HepG2 (cell line): ENCODE measurements at regions not wholly inside any gene's neighbourhood (a gene's known extent, or its start where the extent isn't known, plus 50 kb on each side); places are given as distances from the start of the nearest gene placed in this dataset.

Experiments used
- ARNTL ChIP-seq: sonication (generic); formaldehyde crosslinking; IDR thresholded peaks from 2 replicates; pipeline ENCODE4 v1.4.0; 2020; ENCODE audit warnings: mild to moderate bottlenecking, missing genetic modification reagents
- DNMT3B ChIP-seq: conservative IDR thresholded peaks from 2 replicates; pipeline ENCODE4 v1.6.1; 2016; ENCODE audit warnings: missing biosample characterization, control low read depth
- DPF2 ChIP-seq: sonication (generic); formaldehyde crosslinking; IDR thresholded peaks from 2 replicates; pipeline ENCODE4 v1.4.0; 2020; ENCODE audit warnings: mild to moderate bottlenecking, low read depth, missing genetic modification reagents, borderline replicate concordance
- MED8 ChIP-seq: sonication (generic); formaldehyde crosslinking; IDR thresholded peaks from 2 replicates; pipeline ENCODE4 v1.8.1; 2023; ENCODE audit warnings: mild to moderate bottlenecking, missing genetic modification reagents; ENCODE audit not compliant: insufficient replicate concordance
- NFATC3 ChIP-seq: sonication (generic); formaldehyde crosslinking; IDR thresholded peaks from 2 replicates; pipeline ENCODE4 v1.5.1; 2020; ENCODE audit warnings: mild to moderate bottlenecking, missing genetic modification reagents
- NRL ChIP-seq: sonication (generic); formaldehyde crosslinking; IDR thresholded peaks from 2 replicates; pipeline ENCODE4 v1.5.0; 2020; ENCODE audit warnings: missing genetic modification reagents, mild to moderate bottlenecking, moderate library complexity, borderline replicate concordance
- RBM39 ChIP-seq: fragments of 200-400 bp; formaldehyde crosslinking; IDR thresholded peaks from one replicate; pipeline ENCODE4 v1.6.1; 2018; ENCODE audit warnings: antibody characterized with exemption, mild to moderate bottlenecking, low read depth, low read length; ENCODE audit not compliant: poor library complexity, severe bottlenecking
- RERE ChIP-seq: IDR thresholded peaks from 2 replicates; pipeline ENCODE4 v1.6.1; 2016; ENCODE audit warnings: low read depth, missing genetic modification reagents, missing compliant biosample characterization
- RFXAP ChIP-seq: sonication (generic); formaldehyde crosslinking; IDR thresholded peaks from 2 replicates; pipeline ENCODE4 v1.4.0; 2020; ENCODE audit warnings: missing genetic modification reagents, borderline replicate concordance
- SMARCE1 ChIP-seq: fragments of 450-650 bp; IDR thresholded peaks from 2 replicates; pipeline ENCODE4 v1.6.1; 2017; ENCODE audit warnings: borderline replicate concordance
- SNAI1 ChIP-seq: sonication (generic); formaldehyde crosslinking; IDR thresholded peaks from 2 replicates; pipeline ENCODE4 v1.5.0; 2020; ENCODE audit warnings: mild to moderate bottlenecking, missing genetic modification reagents, borderline replicate concordance
- SRF ChIP-seq: IDR thresholded peaks from 2 replicates; pipeline ENCODE4 v1.6.1; 2011; ENCODE audit warnings: mild to moderate bottlenecking, low read depth, low read length, moderate library complexity
- SSRP1 ChIP-seq: IDR thresholded peaks from 2 replicates; pipeline ENCODE4 v1.6.1; 2016; ENCODE audit warnings: control low read depth
- THYN1 ChIP-seq: sonication (generic); formaldehyde crosslinking; IDR thresholded peaks from 2 replicates; pipeline ENCODE4 v1.8.1; 2023; ENCODE audit warnings: low read depth, mild to moderate bottlenecking, moderate library complexity, missing genetic modification reagents, borderline replicate concordance
- ZBTB3 ChIP-seq: sonication (generic); formaldehyde crosslinking; IDR thresholded peaks from 2 replicates; pipeline ENCODE4 v1.4.0; 2020; ENCODE audit warnings: low read depth, mild to moderate bottlenecking, moderate library complexity, missing genetic modification reagents, borderline replicate concordance
- ZNF33B ChIP-seq: sonication (generic); formaldehyde crosslinking; IDR thresholded peaks from 2 replicates; pipeline ENCODE4 v1.5.1; 2020; ENCODE audit warnings: mild to moderate bottlenecking, missing genetic modification reagents
- ZNF350 ChIP-seq: sonication (generic); formaldehyde crosslinking; IDR thresholded peaks from 2 replicates; pipeline ENCODE4 v1.4.0; 2020; ENCODE audit warnings: mild to moderate bottlenecking, low read depth, missing genetic modification reagents, borderline replicate concordance
- ZNF354B ChIP-seq: sonication (generic); formaldehyde crosslinking; IDR thresholded peaks from 2 replicates; pipeline ENCODE4 v1.8.0; 2022; ENCODE audit warnings: mild to moderate bottlenecking, missing genetic modification reagents
- ZNF562 ChIP-seq: sonication (generic); formaldehyde crosslinking; IDR thresholded peaks from 2 replicates; pipeline ENCODE4 v1.8.0; 2022; ENCODE audit warnings: missing genetic modification reagents, borderline replicate concordance
- ZNF670 ChIP-seq: sonication (generic); formaldehyde crosslinking; IDR thresholded peaks from 2 replicates; pipeline ENCODE4 v1.8.0; 2022; ENCODE audit warnings: mild to moderate bottlenecking, missing genetic modification reagents, borderline replicate concordance
- ZNF747 ChIP-seq: sonication (generic); formaldehyde crosslinking; IDR thresholded peaks from 2 replicates; pipeline ENCODE4 v1.8.1; 2023; ENCODE audit warnings: missing genetic modification reagents, mild to moderate bottlenecking, borderline replicate concordance
- ZNF800 ChIP-seq: sonication (generic); formaldehyde crosslinking; IDR thresholded peaks from 2 replicates; pipeline ENCODE4 v1.4.0; 2020; ENCODE audit warnings: missing genetic modification reagents
- ZNF83 ChIP-seq: sonication (generic); formaldehyde crosslinking; IDR thresholded peaks from 2 replicates; pipeline ENCODE4 v1.4.0; 2020; ENCODE audit warnings: missing genetic modification reagents, mild to moderate bottlenecking, borderline replicate concordance

- TF ChIP-seq ARNTL (CRISPR knock-in tag) (no peak), ZNF350 (CRISPR knock-in tag) (no peak), ZNF562 (CRISPR knock-in tag) (no peak), ZNF670 (CRISPR knock-in tag) (no peak), SMARCE1 (no peak), RFXAP (CRISPR knock-in tag) (no peak), NRL (CRISPR knock-in tag) (no peak), ZNF83 (no peak), MED8 (no peak), DPF2 (no peak), ZNF800 (no peak), NFATC3 (no peak), ZBTB3 (CRISPR knock-in tag) (no peak), SSRP1 (CRISPR knock-in tag) (no peak), ZNF33B (CRISPR knock-in tag) (no peak), DNMT3B (CRISPR knock-in tag) (no peak), SNAI1 (CRISPR knock-in tag) (no peak), RBM39 (no peak), SRF (no peak), THYN1 (CRISPR knock-in tag) (no peak), RERE (no peak), ZNF747 (CRISPR knock-in tag) (no peak), ZNF354B (CRISPR knock-in tag) (no peak)
Measured at GRCh38 chr2:163943403-163944346, 207.9 kb upstream of the FIGN start (continued).
